ENCODE measurements at regions not wholly inside any gene's neighbourhood (a gene's known extent, or its start where the extent isn't known, plus 50 kb on each side); places are given as distances from the start of the nearest gene placed in this dataset.
"Not testable (repeated sequence)": the region's sequence is repeated elsewhere in the genome, so short reads cannot be mapped to it uniquely, and the experiment has no call there.

GRCh38 chr18:64384101-64384500 is 235.2 kb upstream of the LINC00305 start:
- TF ChIP-seq CTCF (IDR thresholded peaks at IDR 0.05), result no peak
- Histone ChIP-seq H3K9ac (no peak overlapping the region), H3K79me2 (no peaks in the 10 kb centered on the region), H2AFZ (no peak overlapping the region), H3K4me1 (no peaks in the 10 kb centered on the region), H3K27me3 (ENCODE audit: control insufficient read depth, insufficient read depth, low read length) (no peaks in the 10 kb centered on the region), H3K4me2 (ENCODE audit: low read length) (no peak overlapping the region), H3K36me3 (ENCODE audit: control insufficient read depth, insufficient read depth, low read length) (no peaks in the 10 kb centered on the region), H3K9me3 (ENCODE audit: control insufficient read depth, low read length) (no peaks in the 10 kb centered on the region), H3K27ac (no peak overlapping the region), H3K4me3 (ENCODE audit: low read depth, low read length) (no peak overlapping the region)

- no peak for TF ChIP-seq CTCF (IDR thresholded peaks at IDR 0.05)
- Histone ChIP-seq H3K27ac (no peak overlapping the region), H3K36me3 (ENCODE audit: control insufficient read depth, insufficient read depth, low read length) (no peaks in the 10 kb centered on the region), H3K4me1 (no peaks in the 10 kb centered on the region), H2AFZ (no peak overlapping the region), H3K79me2 (no peaks in the 10 kb centered on the region), H3K9ac (no peak overlapping the region), H3K9me3 (ENCODE audit: control insufficient read depth, low read length) (no peaks in the 10 kb centered on the region), H3K4me3 (ENCODE audit: low read depth, low read length) (no peak overlapping the region), H3K4me2 (ENCODE audit: low read length) (no peak overlapping the region), H3K27me3 (ENCODE audit: control insufficient read depth, insufficient read depth, low read length) (no peaks in the 10 kb centered on the region)
Measured at GRCh38 chr18:64380117-64380516, 231.2 kb upstream of the LINC00305 start.

- Histone ChIP-seq H3K27ac (no peak overlapping the region), H3K4me2 (ENCODE audit: low read length) (no peak overlapping the region), H2AFZ (no peak overlapping the region), H3K9me3 (ENCODE audit: control insufficient read depth, low read length) (no peaks in the 10 kb centered on the region), H3K36me3 (ENCODE audit: control insufficient read depth, insufficient read depth, low read length) (no peaks in the 10 kb centered on the region), H3K79me2 (no peaks in the 10 kb centered on the region), H3K4me1 (no peaks in the 10 kb centered on the region), H3K27me3 (ENCODE audit: control insufficient read depth, insufficient read depth, low read length) (no peaks in the 10 kb centered on the region), H3K9ac (no peak overlapping the region), H3K4me3 (ENCODE audit: low read depth, low read length) (no peak overlapping the region)
- TF ChIP-seq CTCF (IDR thresholded peaks at IDR 0.05), result no peak
Measured at GRCh38 chr18:64379662-64380061, 230.8 kb upstream of the LINC00305 start.

- H3K27ac ChIP-seq, result no peak overlapping the region
- H3K9me3 ChIP-seq (ENCODE audit: control insufficient read depth, low read length), result no peaks in the 10 kb centered on the region
- no peaks in the 10 kb centered on the region for H3K79me2 ChIP-seq
- no peaks in the 10 kb centered on the region for H3K27me3 ChIP-seq (ENCODE audit: control insufficient read depth, insufficient read depth, low read length)
- H2AFZ ChIP-seq, result no peak overlapping the region
- no peak overlapping the region for H3K9ac ChIP-seq
- H3K4me2 ChIP-seq (ENCODE audit: low read length), result no peak overlapping the region
- no peaks in the 10 kb centered on the region for H3K4me1 ChIP-seq
- TF ChIP-seq CTCF (IDR thresholded peaks at IDR 0.05), result no peak
- no peaks in the 10 kb centered on the region for H3K36me3 ChIP-seq (ENCODE audit: control insufficient read depth, insufficient read depth, low read length)
- H3K4me3 ChIP-seq (ENCODE audit: low read depth, low read length), result no peak overlapping the region
Measured at GRCh38 chr18:64377446-64377845, 228.6 kb upstream of the LINC00305 start.

GRCh38 chr18:64372850-64373249 is 224.0 kb upstream of the LINC00305 start:
- no peaks in the 10 kb centered on the region for H3K79me2 ChIP-seq
- H3K4me3 ChIP-seq (ENCODE audit: low read depth, low read length), result no peak overlapping the region

GRCh38 chr18:64369830-64370440 is 221.0 kb upstream of the LINC00305 start:
- H3K4me1 ChIP-seq; H3K79me2 ChIP-seq; H3K4me2 ChIP-seq (ENCODE audit: low read length); H3K36me3 ChIP-seq (ENCODE audit: control insufficient read depth, insufficient read depth, low read length); H3K27ac ChIP-seq; H3K9me3 ChIP-seq (ENCODE audit: control insufficient read depth, low read length); H2AFZ ChIP-seq; H3K4me3 ChIP-seq (ENCODE audit: low read depth, low read length); H3K27me3 ChIP-seq (ENCODE audit: control insufficient read depth, insufficient read depth, low read length); H3K9ac ChIP-seq: not testable (repeated sequence)

More at GRCh38 chr18:64372850-64373249, 224.0 kb upstream of the LINC00305 start:
- no peak overlapping the region for H2AFZ ChIP-seq
- no peaks in the 10 kb centered on the region for H3K36me3 ChIP-seq (ENCODE audit: control insufficient read depth, insufficient read depth, low read length)
- no peak overlapping the region for H3K4me2 ChIP-seq (ENCODE audit: low read length)
- no peaks in the 10 kb centered on the region for H3K4me1 ChIP-seq
- H3K9ac ChIP-seq, result no peak overlapping the region
- no peak for TF ChIP-seq CTCF (IDR thresholded peaks at IDR 0.05)
- H3K9me3 ChIP-seq (ENCODE audit: control insufficient read depth, low read length), result no peaks in the 10 kb centered on the region
- no peaks in the 10 kb centered on the region for H3K27me3 ChIP-seq (ENCODE audit: control insufficient read depth, insufficient read depth, low read length)
- H3K27ac ChIP-seq, result no peak overlapping the region
